Tibial nerve (tissue), 4 donors: ENCODE measurements at regions not wholly inside any gene's neighbourhood (a gene's known extent, or its start where the extent isn't known, plus 50 kb on each side); places are given as distances from the start of the nearest gene placed in this dataset.

Source experiments
- EP300 ChIP-seq, 2 donors: sonication (generic); formaldehyde crosslinking; IDR thresholded peaks; one replicate each; pipeline ENCODE4 v1.6.1; 2017; ENCODE audit warnings: antibody characterized with exemption in 2 of 2, mild to moderate bottlenecking in 1 of 2
- POLR2A ChIP-seq, 2 donors: fragments of 450-650 bp; IDR thresholded peaks; one replicate each; pipeline ENCODE4 v1.6.1; 2017; ENCODE audit warnings: antibody characterized with exemption in 2 of 2, mild to moderate bottlenecking in 2 of 2, moderate library complexity in 2 of 2
- TF ChIP-seq, protein P1 (sequence below), 5 experiments: fragments of 200-600 bp in 3 of 5; fragments of 450-650 bp in 2 of 5; sonication (generic) in 3 of 5; IDR thresholded peaks; one replicate each; pipeline ENCODE4 v1.5.1; 2016 to 2019; ENCODE audit warnings: antibody characterized with exemption in 5 of 5, mild to moderate bottlenecking in 3 of 5, moderate library complexity in 2 of 5

- TF ChIP-seq, protein P1, sequence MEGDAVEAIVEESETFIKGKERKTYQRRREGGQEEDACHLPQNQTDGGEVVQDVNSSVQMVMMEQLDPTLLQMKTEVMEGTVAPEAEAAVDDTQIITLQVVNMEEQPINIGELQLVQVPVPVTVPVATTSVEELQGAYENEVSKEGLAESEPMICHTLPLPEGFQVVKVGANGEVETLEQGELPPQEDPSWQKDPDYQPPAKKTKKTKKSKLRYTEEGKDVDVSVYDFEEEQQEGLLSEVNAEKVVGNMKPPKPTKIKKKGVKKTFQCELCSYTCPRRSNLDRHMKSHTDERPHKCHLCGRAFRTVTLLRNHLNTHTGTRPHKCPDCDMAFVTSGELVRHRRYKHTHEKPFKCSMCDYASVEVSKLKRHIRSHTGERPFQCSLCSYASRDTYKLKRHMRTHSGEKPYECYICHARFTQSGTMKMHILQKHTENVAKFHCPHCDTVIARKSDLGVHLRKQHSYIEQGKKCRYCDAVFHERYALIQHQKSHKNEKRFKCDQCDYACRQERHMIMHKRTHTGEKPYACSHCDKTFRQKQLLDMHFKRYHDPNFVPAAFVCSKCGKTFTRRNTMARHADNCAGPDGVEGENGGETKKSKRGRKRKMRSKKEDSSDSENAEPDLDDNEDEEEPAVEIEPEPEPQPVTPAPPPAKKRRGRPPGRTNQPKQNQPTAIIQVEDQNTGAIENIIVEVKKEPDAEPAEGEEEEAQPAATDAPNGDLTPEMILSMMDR (IDR thresholded peaks at IDR 0.05): no peak
- no peak for TF ChIP-seq POLR2A (IDR thresholded peaks at IDR 0.05)
- no peak for TF ChIP-seq EP300 (IDR thresholded peaks at IDR 0.05)
Observed at GRCh38 chr5:179478624-179479023, 71.7 kb upstream of the RUFY1 start.
